GM12878 (cell line): ENCODE measurements at regions not wholly inside any gene's neighbourhood (a gene's known extent, or its start where the extent isn't known, plus 50 kb on each side); places are given as distances from the start of the nearest gene placed in this dataset.

ENCODE experiments used
- ATAC-seq: fragments of 200-7000 bp; cut with Tn5 transposase; 3 replicates; pipeline ENCODE4 v1.9.1; 2020; ENCODE audit warnings: mild to moderate bottlenecking, moderate library complexity
- BruUV-seq: library from RNA; stranded (reverse); fragments of 400-500 nt; replicated peaks from 2 replicates; lab custom pipeline; 2021; lab: Mats Ljungman, UMichigan
- CTCF ChIA-PET: fragments of 300-600 bp; sonication (Branson Sonifier 250); formaldehyde crosslinking; extraction: SDS; loops from one replicate; lab custom pipeline; 2021; ENCODE audit warnings: inconsistent platforms; lab: Yijun Ruan, JAX
- POLR2A ChIA-PET: fragments of 350-600 bp; formaldehyde crosslinking; extraction: SDS; loops from one replicate; lab custom pipeline; 2021; ENCODE audit warnings: inconsistent platforms; lab: Charles Lee
- RAD21 ChIA-PET: fragments of 300-600 bp; sonication (Branson Sonifier 250); formaldehyde crosslinking; loops from one replicate; lab custom pipeline; 2023; ENCODE audit warnings: antibody characterized with exemption; ENCODE audit not compliant: unreplicated experiment; lab: Charles Lee
- SMC1A ChIA-PET: fragments of 300-600 bp; sonication (Branson Sonifier 250); formaldehyde crosslinking; loops from one replicate; lab custom pipeline; 2023; ENCODE audit not compliant: unreplicated experiment, uncharacterized antibody; lab: Charles Lee
- DNase-seq: peaks from one replicate; pipeline ENCODE4 v3.0.0-alpha.2; 2011; ENCODE audit warnings: low read depth, low spot score
- FAIRE-seq: peaks from 3 replicates; lab custom pipeline; 2011; peaks lifted over from hg19 to GRCh38; lab: Jason Lieb, UNC
- H2AFZ ChIP-seq: 2 replicates; pipeline ENCODE4 v1.6.0; 2011; ENCODE audit warnings: low read depth, low read length, control low read depth; ENCODE audit not compliant: control insufficient read depth
- H3K27ac ChIP-seq: 2 replicates; pipeline ENCODE4 v1.5.1; 2011; ENCODE audit warnings: control low read depth; ENCODE audit not compliant: control insufficient read depth, insufficient read depth
- H3K27me3 ChIP-seq, 2 experiments: replicated peaks in 1 of 2; 2 replicates each; pipeline versions ENCODE4 v1.6.0 to v1.6.1; 2011; ENCODE audit warnings: low read length in 1 of 2; ENCODE audit not compliant: control insufficient read depth in 2 of 2, insufficient read depth in 2 of 2
- H3K36me3 ChIP-seq, 2 experiments: 2 replicates each; pipeline ENCODE4 v1.5.1; 2011; ENCODE audit warnings: low read length in 1 of 2; ENCODE audit not compliant: control insufficient read depth in 2 of 2, insufficient read depth in 2 of 2
- H3K4me1 ChIP-seq: 2 replicates; pipeline ENCODE4 v1.6.1; 2011; ENCODE audit warnings: mild to moderate bottlenecking, low read length, moderate library complexity, mixed read lengths; ENCODE audit not compliant: control insufficient read depth, insufficient read depth
- H3K4me2 ChIP-seq: 2 replicates; pipeline ENCODE4 v1.6.0; 2011; ENCODE audit warnings: control low read depth; ENCODE audit not compliant: control insufficient read depth, insufficient read depth
- H3K4me3 ChIP-seq: fragments of 200-600 bp; sonication (generic); 2 replicates; pipeline ENCODE4 v1.5.1; 2016
- H3K79me2 ChIP-seq: 2 replicates; pipeline ENCODE4 v1.6.0; 2011; ENCODE audit warnings: low read length; ENCODE audit not compliant: control insufficient read depth, insufficient read depth
- H3K9ac ChIP-seq: 2 replicates; pipeline ENCODE4 v1.8.0; 2011; ENCODE audit warnings: low read length, control low read depth, mixed read lengths; ENCODE audit not compliant: control insufficient read depth, insufficient read depth
- H3K9me3 ChIP-seq: replicated peaks from 3 replicates; pipeline ENCODE4 v1.5.1; 2011; ENCODE audit warnings: mild to moderate bottlenecking, low read length; ENCODE audit not compliant: control insufficient read depth, insufficient read depth
- H4K20me1 ChIP-seq: 2 replicates; pipeline ENCODE4 v1.6.0; 2011; ENCODE audit not compliant: control insufficient read depth, insufficient read depth
- BRCA1 ChIP-seq: IDR thresholded peaks from 2 replicates; pipeline ENCODE4 v1.6.1; 2011; ENCODE audit warnings: low read depth, low read length, improper control_type of control experiment
- CBX5 ChIP-seq: sonication (generic); IDR thresholded peaks from 2 replicates; pipeline ENCODE4 v1.6.1; 2016; ENCODE audit warnings: low read depth, moderate library complexity, mild to moderate bottlenecking, inconsistent platforms
- CHD1 ChIP-seq: IDR thresholded peaks from 2 replicates; pipeline ENCODE4 v1.6.1; 2012; ENCODE audit warnings: low read depth, low read length, improper control_type of control experiment
- EED ChIP-seq: sonication (generic); IDR thresholded peaks from 2 replicates; pipeline ENCODE4 v1.6.1; 2016; ENCODE audit warnings: antibody characterized with exemption, low read depth
- HCFC1 ChIP-seq: fragments of 150-350 bp; IDR thresholded peaks from 2 replicates; pipeline ENCODE4 v1.6.1; 2014; ENCODE audit warnings: low read length
- IKZF2 ChIP-seq, 2 experiments: fragments of 450-650 bp; IDR thresholded peaks; 2 replicates each; pipeline ENCODE4 v1.6.1; 2017; ENCODE audit warnings: mild to moderate bottlenecking in 2 of 2, moderate library complexity in 2 of 2
- MLLT1 ChIP-seq: fragments of 450-650 bp; IDR thresholded peaks from 2 replicates; pipeline ENCODE4 v1.6.1; 2016; ENCODE audit warnings: mild to moderate bottlenecking
- NR2C2 ChIP-seq: IDR thresholded peaks from 2 replicates; pipeline ENCODE4 v1.6.1; 2011; ENCODE audit warnings: borderline replicate concordance, low read depth; ENCODE audit not compliant: control insufficient read depth, insufficient read length
- PAX8 ChIP-seq: fragments of 450-650 bp; IDR thresholded peaks from 2 replicates; pipeline ENCODE4 v1.6.1; 2017; ENCODE audit warnings: mild to moderate bottlenecking, moderate library complexity
- TAF1 ChIP-seq: IDR thresholded peaks from 2 replicates; pipeline ENCODE4 v1.6.1; 2011; ENCODE audit warnings: mild to moderate bottlenecking, low read depth, low read length, borderline replicate concordance
- USF2 ChIP-seq: IDR thresholded peaks from 2 replicates; pipeline ENCODE4 v1.6.1; 2011; ENCODE audit warnings: low read depth, low read length, improper control_type of control experiment, borderline replicate concordance
- ZNF384 ChIP-seq: IDR thresholded peaks from 2 replicates; pipeline ENCODE4 v1.6.1; 2012; ENCODE audit warnings: low read depth, mild to moderate bottlenecking, low read length, improper control_type of control experiment, borderline replicate concordance
- WGBS: methylation state at CpG from one replicate; pipeline ENCODE4 v1.1.6; 2016; ENCODE audit warnings: low lambda C conversion rate; ENCODE audit not compliant: insufficient replicate concordance, insufficient coverage; ENCODE audit errors: missing lambda C conversion rate; 5-methylcytosine and 5-hydroxymethylcytosine counted together
- in situ Hi-C: fragments of 300-500 bp; cut with MboI; formaldehyde crosslinking; loops from 9 replicates; pipeline ENCODE4 v1.14.3; 2018; ENCODE audit warnings: mixed read lengths
- intact Hi-C: fragments of 100-400 bp; cut with micrococcal nuclease; formaldehyde crosslinking; loops from one replicate; pipeline ENCODE4 v1.14.2; 2022; ENCODE audit not compliant: unreplicated experiment
- TF ChIP-seq, protein P1 (sequence below): fragments of 450-650 bp; IDR thresholded peaks from 2 replicates; pipeline ENCODE4 v1.6.1; 2017; ENCODE audit warnings: borderline replicate concordance
- TF ChIP-seq, protein P2 (sequence below): IDR thresholded peaks from 2 replicates; pipeline ENCODE4 v1.6.1; 2011; ENCODE audit warnings: mild to moderate bottlenecking, low read depth, low read length, moderate library complexity; ENCODE audit not compliant: insufficient replicate concordance

GRCh38 chr5:115709585-115709984 is 83.7 kb upstream of the TMED7 start:
- H3K9me3 ChIP-seq: no peaks in the 10 kb centered on the region; the same call in 2 of the 3 replicates
- no peak overlapping the region for H3K4me2 ChIP-seq
- ChIA-PET CTCF (no interaction called here), RAD21 (no interaction called here), SMC1A (interaction anchor here (0.7 kb wide), 1 partner anchor 59 kb away, joined by 3 read pairs; no protein-coding TSS in a partner anchor), POLR2A (no interaction called here)
- 20% methylated on average over 3 of the region's 3 CpGs for WGBS
- H3K27ac ChIP-seq: no peak overlapping the region
- H3K36me3 ChIP-seq: no peaks in the 10 kb centered on the region
- TF ChIP-seq, protein P1, sequence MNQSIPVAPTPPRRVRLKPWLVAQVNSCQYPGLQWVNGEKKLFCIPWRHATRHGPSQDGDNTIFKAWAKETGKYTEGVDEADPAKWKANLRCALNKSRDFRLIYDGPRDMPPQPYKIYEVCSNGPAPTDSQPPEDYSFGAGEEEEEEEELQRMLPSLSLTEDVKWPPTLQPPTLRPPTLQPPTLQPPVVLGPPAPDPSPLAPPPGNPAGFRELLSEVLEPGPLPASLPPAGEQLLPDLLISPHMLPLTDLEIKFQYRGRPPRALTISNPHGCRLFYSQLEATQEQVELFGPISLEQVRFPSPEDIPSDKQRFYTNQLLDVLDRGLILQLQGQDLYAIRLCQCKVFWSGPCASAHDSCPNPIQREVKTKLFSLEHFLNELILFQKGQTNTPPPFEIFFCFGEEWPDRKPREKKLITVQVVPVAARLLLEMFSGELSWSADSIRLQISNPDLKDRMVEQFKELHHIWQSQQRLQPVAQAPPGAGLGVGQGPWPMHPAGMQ: no peak
- TF ChIP-seq IKZF2 (IDR thresholded peaks at IDR 0.05) (no peak), NR2C2 (no peak), HCFC1 (no peak), BRCA1 (no peak), PAX8 (no peak)
- no peak for ATAC-seq
- no peaks in the 10 kb centered on the region for H3K4me1 ChIP-seq
- no peak overlapping the region for H2AFZ ChIP-seq
- H3K4me3 ChIP-seq: no peak overlapping the region
- H3K79me2 ChIP-seq: no peaks in the 10 kb centered on the region
- BruUV-seq: no TSS peak
- H4K20me1 ChIP-seq: no peaks in the 10 kb centered on the region
- no peak for DNase-seq
- in situ Hi-C loops (no loop called here), intact Hi-C loops (no loop called here)
- H3K9ac ChIP-seq: no peak overlapping the region
- H3K27me3 ChIP-seq: no peaks in the 10 kb centered on the region
- FAIRE-seq: no peak

DNA sequence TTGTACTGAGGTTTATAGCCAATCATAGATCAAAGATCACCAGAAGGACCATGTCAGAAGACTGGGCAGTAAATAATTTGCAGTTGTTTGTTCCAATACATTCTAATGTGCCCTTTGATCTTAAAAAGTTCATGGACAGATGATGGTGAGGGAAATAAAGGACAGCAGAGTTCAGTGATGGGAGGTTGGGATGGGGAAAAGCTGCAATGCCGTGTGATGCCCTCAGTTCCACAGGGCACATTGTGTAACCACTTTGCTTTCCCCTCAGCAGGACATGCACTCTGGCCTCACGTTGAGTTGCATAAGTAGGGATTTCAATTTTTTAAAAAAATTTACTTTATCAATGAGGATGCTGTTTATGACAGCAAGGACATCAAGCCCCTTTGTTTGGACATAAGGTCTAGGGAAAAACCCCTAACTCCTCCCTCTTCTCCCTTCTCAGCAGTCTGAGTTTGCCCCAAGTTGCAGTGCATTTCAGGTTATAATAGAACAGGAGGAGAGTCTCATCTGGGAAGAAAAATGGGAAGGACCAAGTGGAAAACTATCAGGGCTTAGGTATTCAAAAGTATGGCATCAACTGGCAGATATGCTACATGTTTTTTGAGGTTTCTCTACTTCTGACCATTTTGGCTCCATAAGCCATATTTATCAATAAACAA is 83.1 kb upstream of the TMED7 start:
- no peak for ATAC-seq
- ChIA-PET CTCF (no interaction called here), POLR2A (no interaction called here), RAD21 (no interaction called here), SMC1A (interaction anchor here (0.7 kb wide), 1 partner anchor 60 kb away, joined by 3 read pairs; no protein-coding TSS in a partner anchor)
- no peak overlapping the region for H3K4me2 ChIP-seq
- in situ Hi-C loops: no loop called here
- intact Hi-C loops: no loop called here
- no peak overlapping the region for H3K4me3 ChIP-seq
- FAIRE-seq: no peak
- H2AFZ ChIP-seq: no peak overlapping the region
- H4K20me1 ChIP-seq: no peaks in the 10 kb centered on the region
- H3K36me3 ChIP-seq: no peaks in the 10 kb centered on the region
- no peak for DNase-seq
- no peaks in the 10 kb centered on the region; the same call in 2 of the 3 replicates for H3K9me3 ChIP-seq
- H3K9ac ChIP-seq: no peak overlapping the region
- no peaks in the 10 kb centered on the region for H3K27me3 ChIP-seq
- H3K27ac ChIP-seq: no peak overlapping the region
- BruUV-seq: no TSS peak
- WGBS: 18% methylated on average over 2 of the region's 2 CpGs
- H3K79me2 ChIP-seq: no peaks in the 10 kb centered on the region
- TF ChIP-seq USF2 (no peak), EED (no peak), TAF1 (no peak), CBX5 (no peak), MLLT1 (no peak), CHD1 (no peak), ZNF384 (no peak)
- TF ChIP-seq, protein P2, sequence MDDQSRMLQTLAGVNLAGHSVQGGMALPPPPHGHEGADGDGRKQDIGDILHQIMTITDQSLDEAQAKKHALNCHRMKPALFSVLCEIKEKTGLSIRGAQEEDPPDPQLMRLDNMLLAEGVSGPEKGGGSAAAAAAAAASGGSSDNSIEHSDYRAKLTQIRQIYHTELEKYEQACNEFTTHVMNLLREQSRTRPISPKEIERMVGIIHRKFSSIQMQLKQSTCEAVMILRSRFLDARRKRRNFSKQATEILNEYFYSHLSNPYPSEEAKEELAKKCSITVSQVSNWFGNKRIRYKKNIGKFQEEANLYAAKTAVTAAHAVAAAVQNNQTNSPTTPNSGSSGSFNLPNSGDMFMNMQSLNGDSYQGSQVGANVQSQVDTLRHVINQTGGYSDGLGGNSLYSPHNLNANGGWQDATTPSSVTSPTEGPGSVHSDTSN: no peak
- no peaks in the 10 kb centered on the region for H3K4me1 ChIP-seq
